Stimulated activated CD4-positive, alpha-beta T cell treated with anti-CD3 and anti-CD28 coated beads, Interleukin-4, amount 100 ng/mL, for 1 hour (primary cell): ENCODE measurements at regions not wholly inside any gene's neighbourhood (a gene's known extent, or its start where the extent isn't known, plus 50 kb on each side); places are given as distances from the start of the nearest gene placed in this dataset.
"Not testable (repeated sequence)": the region's sequence is repeated elsewhere in the genome, so short reads cannot be mapped to it uniquely, and the experiment has no call there.

Experiments
- DNase-seq: peaks from one replicate; pipeline ENCODE4 v3.0.0-alpha.2; 2020

DNA sequence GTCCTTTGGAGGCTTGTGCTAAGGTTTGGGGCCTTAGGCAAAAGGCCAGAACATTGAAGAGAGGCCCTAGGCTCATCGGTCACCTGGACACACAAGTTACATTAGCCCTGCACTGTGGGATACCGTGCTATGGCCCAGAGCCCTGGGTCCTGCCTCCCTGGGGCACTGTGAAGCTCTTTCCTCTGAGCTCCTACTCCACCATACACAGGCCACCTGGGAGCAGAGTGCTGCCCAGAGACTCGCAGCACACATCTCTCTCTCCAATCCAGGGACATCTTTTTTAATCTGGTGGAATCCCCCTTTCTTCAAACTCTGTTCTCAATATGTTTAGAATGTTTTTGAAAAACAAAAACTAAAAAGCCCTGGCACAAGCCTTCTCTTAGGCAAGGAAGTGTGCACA lies 314.2 kb upstream of the RGS6 start:
- no peak for DNase-seq

DNA sequence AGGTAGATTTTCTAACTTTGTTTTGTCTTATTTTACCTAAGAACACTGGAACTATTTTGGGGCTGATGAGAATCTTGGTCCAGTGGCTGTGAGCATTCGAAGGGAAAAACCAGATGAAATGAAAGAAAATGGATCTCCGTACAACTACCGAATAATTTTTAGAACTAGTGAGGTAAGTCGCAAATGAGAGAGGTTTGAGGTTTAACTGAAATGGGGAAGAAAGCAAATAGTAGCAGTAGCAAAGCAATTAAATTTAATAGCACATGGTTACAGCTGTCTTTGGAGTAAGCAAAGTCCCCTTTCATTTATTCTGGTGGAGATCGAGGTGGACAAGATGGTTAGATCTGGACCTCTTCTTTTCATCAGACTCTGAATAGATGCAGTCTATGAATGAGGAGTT lies 313.5 kb upstream of the RGS6 start:
- DNase-seq = no peak

- DNase-seq = no peak
These were observed 312.8 kb upstream of the RGS6 start for GRCh38 chr14:71619472-71619871.

DNA sequence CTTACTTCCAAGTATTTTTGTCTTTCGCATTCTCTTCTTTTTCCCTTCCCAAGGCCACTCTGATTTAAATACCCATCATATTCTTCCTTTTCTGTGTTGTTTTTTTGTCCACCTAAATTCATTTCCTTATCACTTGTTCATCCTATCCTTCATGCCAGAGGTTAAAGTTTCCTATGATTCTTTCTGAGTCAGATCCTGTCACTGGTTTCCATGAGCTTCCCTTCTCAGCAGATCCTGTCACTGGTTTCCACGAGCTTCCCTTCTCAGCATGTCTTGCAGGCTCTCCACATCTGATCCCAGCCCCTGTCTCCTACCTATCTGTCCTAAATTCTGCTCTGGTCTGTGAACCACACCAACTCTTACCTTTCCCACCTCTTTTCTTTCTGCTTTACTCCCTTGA lies 311.8 kb upstream of the RGS6 start:
- DNase-seq = no peak

DNA sequence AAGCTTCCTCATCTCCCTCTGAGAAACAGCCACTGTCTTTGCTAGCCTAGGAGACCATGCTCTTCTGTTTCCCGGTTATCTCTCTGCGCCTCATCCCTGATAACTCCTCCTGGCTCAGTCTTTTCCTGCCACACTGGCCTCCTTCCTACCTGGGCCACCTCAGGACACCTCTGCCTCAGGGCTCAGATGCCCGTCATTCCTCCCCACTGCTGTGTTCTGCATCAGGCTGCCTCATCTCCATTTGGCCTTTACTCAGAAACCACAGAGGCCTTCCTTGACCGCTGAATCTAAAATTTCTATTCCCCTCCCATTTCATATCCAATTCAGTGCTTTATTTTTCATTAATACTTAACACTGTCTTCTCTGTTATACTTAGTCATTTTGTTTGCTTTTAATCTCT lies 311.0 kb upstream of the RGS6 start:
- DNase-seq = no peak

GRCh38 chr14:71621980-71622605 lies 310.1 kb upstream of the RGS6 start:
- DNase-seq = no peak

DNA sequence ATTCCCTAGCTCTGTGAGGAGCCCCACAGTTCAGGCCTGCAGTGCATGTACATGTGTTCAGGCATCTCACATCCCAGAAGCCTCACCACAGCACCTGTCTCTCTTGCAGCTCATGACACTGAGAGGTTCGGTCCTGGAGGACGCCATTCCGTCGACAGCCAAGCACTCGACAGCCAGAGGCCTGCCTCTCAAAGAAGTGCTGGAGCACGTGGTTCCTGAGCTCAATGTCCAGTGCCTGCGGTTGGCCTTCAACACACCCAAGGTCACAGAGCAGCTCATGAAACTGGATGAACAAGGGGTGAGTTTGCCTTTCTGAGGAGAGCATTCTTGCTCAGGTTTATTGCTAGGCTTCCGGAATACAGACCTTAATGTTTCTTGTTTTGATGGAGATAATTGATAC lies 308.3 kb upstream of the RGS6 start:
- DNase-seq = no peak

DNA sequence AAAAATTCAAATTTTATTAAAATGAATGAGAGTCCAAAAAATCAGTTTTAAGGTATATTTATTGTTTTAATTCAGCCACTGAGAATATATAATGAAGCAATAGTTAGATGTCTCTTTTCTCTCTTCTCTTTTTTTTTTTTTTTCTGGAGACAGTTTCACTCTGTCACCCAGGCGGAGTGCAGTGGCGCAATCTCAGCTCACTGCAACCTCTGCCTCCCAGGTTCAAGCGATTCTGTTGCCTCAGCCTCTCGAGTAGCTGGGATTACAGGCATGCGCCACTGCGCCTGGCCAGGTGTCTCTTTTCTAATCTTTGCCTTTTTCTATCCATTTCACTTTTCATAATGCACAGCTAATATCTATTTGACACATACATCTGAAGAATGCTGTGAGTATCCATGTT lies 307.1 kb upstream of the RGS6 start:
- no peak for DNase-seq

DNA sequence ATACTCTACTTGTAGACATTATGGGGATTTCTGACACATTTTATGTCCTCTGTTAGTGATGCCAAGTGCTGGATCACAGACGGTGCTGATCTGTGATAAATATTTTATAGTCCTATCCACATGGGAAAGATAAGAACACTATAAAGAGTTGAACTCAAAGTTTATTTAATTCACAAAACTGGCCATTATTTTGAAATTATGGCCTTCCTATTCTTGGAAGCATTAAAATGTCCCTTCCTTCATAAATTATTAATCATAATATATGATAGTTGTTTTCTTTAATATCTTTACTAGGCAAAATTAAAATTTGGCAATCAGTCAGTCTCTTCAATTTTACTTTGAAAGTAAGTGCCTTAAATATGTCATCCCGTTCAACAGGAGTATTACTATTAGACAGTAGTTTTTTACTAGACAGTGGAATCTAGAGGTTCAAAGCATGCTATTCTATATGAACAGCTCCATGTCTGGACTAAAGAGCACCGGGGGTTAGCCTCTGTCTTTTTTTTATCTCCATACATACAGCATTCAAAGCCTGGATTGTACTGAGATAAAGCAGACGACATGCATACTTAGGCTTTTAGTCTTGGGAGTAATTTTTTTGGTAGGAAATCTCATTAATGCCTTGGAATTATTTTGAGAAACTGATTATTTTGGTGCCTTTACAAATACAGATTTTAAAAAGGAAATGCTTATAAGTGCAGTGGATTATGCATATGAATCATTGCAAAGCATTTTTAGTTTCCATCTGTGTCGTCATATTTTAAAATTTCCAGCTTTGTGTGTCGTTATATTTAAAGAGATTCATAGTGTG lies 306.1 kb upstream of the RGS6 start:
- no peak for DNase-seq

DNA sequence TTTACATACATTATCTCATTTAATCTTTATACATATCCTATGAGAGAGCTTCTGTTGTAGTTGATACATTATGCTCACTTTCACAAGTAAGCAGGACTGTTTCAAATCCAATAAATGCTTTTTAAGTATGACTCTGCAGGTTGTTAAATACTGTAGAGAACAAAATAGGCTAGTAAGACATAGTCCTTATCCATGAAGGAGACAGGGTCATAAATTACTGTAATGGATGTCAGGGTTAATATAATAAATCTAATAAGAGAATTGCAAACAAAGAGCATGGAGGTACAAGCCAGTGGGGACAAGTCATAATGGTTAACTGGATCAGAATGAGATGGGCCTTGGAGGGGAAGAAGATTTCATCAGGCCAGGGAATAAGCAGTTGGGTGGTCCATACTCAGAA lies 303.8 kb upstream of the RGS6 start:
- no peak for DNase-seq

GRCh38 chr14:71629250-71629649 lies 303.0 kb upstream of the RGS6 start:
- DNase-seq = no peak

GRCh38 chr14:71629765-71630492 lies 302.3 kb upstream of the RGS6 start:
- no peak for DNase-seq

GRCh38 chr14:71631030-71631429 lies 301.2 kb upstream of the RGS6 start:
- DNase-seq = not testable (repeated sequence)

- no peak for DNase-seq
These were observed 299.7 kb upstream of the RGS6 start for GRCh38 chr14:71632440-71632946.

DNA sequence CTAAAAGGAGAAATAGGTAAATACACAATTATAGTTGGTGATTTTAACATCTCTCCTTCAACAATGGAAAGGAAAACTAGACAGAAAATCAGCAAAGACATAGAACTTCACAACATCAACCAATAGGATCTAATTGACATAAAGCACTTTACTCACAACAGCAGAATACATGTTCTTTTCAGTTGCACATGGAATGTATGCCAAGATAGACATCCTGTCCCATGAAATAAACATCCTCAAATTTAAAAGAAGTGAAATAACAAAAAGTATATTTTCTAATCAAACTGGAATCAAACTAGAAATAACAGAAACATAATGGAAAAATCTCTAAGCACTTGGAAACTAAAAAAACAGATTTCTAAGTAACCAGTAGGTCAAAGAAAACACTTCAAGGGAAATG lies 296.2 kb upstream of the RGS6 start:
- no peak for DNase-seq

DNA sequence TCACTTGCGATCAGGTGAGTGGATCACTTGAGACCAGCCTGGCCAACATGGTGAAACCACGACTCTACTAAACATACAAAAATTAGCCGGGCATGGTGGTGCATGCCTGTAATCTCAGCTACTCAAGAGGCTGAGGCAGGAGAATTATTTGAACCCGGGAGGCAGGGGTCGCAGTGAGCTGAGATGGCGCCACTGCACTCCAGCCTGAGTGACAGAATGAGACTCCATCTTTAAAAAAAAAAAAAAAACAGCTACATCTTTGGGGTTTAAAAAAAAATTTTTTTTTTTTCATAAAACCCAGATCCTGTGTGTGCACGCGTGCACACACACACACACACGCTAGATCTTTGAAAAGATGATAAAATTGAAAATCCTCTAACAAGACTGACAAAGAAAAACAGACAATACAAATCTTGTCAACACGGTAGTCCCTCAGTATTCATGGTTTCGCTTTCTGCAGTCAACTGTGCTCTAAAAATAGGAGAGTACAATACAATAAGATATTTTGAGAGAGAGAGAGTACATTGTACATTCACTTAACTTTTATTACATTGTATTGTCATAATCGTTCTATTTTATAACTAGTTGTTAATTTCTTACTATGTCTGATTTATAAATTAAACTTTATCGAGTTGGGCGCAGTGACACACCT lies 295.3 kb upstream of the RGS6 start:
- no peak for DNase-seq

DNA sequence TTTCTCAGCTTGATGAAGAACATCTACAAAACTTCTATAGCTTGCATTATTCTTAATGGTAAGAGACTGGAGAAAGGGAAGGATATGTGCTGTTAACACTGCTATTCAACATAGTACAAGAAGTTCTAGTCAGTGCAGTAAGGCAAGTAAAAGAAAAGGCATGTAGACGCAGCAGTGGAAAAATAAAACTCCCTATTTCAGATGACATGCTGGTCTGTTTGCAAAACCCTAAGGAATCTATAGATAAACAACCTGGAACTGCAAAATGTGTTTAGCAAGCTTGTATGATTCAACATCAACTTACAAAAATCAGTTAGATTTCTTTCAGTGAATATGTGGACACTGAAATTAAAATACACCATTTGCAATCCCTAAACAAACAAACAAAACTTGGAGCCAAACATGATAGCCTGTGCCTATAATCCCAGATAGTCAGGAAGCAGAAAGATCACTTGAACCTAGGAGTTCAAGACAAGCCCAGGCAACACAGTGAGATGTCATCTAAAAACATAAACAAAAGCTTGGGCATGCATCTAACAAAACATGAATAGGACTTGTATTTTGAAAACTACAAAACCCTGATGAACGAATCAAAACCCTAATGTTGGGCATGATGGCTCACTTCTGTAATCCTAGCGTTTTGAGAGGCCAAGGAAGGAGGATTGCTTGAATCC lies 293.6 kb upstream of the RGS6 start:
- DNase-seq = no peak

- DNase-seq = no peak
These were observed 289.5 kb upstream of the RGS6 start for GRCh38 chr14:71642715-71643114.

DNA sequence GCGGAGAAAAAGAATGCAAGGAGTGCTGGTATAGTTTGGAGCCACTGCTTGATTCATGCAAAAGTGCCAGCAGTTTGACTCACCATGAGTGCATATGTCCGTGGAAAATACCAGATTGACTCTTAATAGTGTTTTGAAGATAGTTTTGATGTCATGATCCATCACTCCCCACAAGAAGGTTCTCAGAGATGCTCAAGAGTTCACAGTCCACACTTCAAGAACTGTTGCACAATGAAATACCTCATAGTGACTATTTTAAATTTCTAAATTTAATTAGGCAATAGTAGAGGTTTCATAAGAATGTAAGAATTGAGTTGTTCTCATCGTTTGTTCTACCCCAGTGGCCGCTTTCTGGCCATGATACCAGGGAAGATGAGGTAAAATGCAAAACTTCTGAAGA lies 286.6 kb upstream of the RGS6 start:
- DNase-seq = no peak

GRCh38 chr14:71646518-71646917 lies 285.7 kb upstream of the RGS6 start:
- no peak for DNase-seq

- DNase-seq = no peak
These were observed 285.0 kb upstream of the RGS6 start for GRCh38 chr14:71647086-71647784.

DNA sequence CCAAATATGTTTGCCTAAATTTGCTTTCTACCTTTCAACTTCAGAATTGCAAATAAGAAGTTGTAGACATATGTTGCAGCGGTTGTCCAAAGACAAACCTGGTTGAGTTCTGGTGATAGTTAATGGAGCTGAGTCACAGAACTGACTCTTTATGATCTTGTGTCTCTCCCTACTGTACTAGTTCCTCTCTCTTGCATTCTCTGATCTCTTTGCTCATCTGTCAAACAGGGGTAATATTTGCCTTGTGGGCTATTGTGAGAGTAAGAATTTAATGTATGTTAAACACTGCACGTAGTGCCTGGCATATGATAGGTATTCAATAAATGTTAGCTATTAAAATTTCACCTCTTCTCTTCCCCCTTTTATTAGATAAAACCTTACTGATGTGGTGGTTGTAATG lies 283.5 kb upstream of the RGS6 start:
- DNase-seq = no peak
